ENCODE measurements at regions not wholly inside any gene's neighbourhood (a gene's known extent, or its start where the extent isn't known, plus 50 kb on each side); places are given as distances from the start of the nearest gene placed in this dataset.

GRCh38 chrX:8868070-8868773, 67.0 kb upstream of the FAM9A start:
- DNase-seq, result no peak

- no peak for DNase-seq
Measured at GRCh38 chrX:8867406-8867805, 66.2 kb upstream of the FAM9A start.

- DNase-seq, result no peak
Measured at GRCh38 chrX:8864161-8864560, 63.0 kb upstream of the FAM9A start.

- DNase-seq, result no peak
Measured at GRCh38 chrX:8861908-8862307, 60.7 kb upstream of the FAM9A start.

- DNase-seq, result no peak
Measured at GRCh38 chrX:8851231-8851886, 50.2 kb upstream of the FAM9A start.

Measured in amniotic stem cell (primary cell).